ENCODE measurements at regions not wholly inside any gene's neighbourhood (a gene's known extent, or its start where the extent isn't known, plus 50 kb on each side); places are given as distances from the start of the nearest gene placed in this dataset.

- Mint-ChIP-seq H3K4me1 (peaks cover 7% of the 10 kb centered on the region; the same call in 2 of the 3 replicates), H3K9me3 (no peaks in the 10 kb centered on the region), H3K4me3 (no peak overlapping the region), H3K36me3 (ENCODE audit: low read depth) (no peaks in the 10 kb centered on the region), H3K27ac (no peak overlapping the region), H3K27me3 (ENCODE audit: insufficient read depth, low read depth, poor library complexity) (peaks cover 3% of the 10 kb centered on the region)
- Histone ChIP-seq H2AFZ (no peak overlapping the region), H3K27ac (ENCODE audit: low read depth) (no peak overlapping the region), H3K79me2 (replicated peaks; ENCODE audit: insufficient read depth) (no peaks in the 10 kb centered on the region), H3K4me2 (no peak overlapping the region), H3K36me3 (ENCODE audit: insufficient read depth) (no peaks in the 10 kb centered on the region), H3K4me1 (ENCODE audit: insufficient read depth) (no peaks in the 10 kb centered on the region), H3K4me3 (no peak overlapping the region), H3F3A (replicated peaks; ENCODE audit: low read depth) (no peaks in the 10 kb centered on the region), H3K27me3 (ENCODE audit: insufficient read depth) (no peaks in the 10 kb centered on the region), H4K20me1 (replicated peaks; ENCODE audit: insufficient read depth) (no peaks in the 10 kb centered on the region), H3K9me2 (ENCODE audit: insufficient read depth) (no peaks in the 10 kb centered on the region)
- TF ChIP-seq ZNF114 (CRISPR knock-in tag; IDR thresholded peaks at IDR 0.05), result no peak
- TF ChIP-seq CTCF (conservative IDR thresholded peaks at IDR 0.05; ENCODE audit: low read depth in 2 of 2), result no peak
- TF ChIP-seq ZNF462 (CRISPR knock-in tag; IDR thresholded peaks at IDR 0.05), result no peak
- no peak for TF ChIP-seq EZH2 (IDR thresholded peaks at IDR 0.05; ENCODE audit: low read depth, unreplicated experiment)
- no peak for TF ChIP-seq ZNF331 (CRISPR knock-in tag; IDR thresholded peaks at IDR 0.05; ENCODE audit: low read depth)
- TF ChIP-seq REST (IDR thresholded peaks at IDR 0.05; ENCODE audit: unreplicated experiment), result no peak
- TF ChIP-seq NANOG (IDR thresholded peaks at IDR 0.05; ENCODE audit: borderline replicate concordance), result no peak
- TF ChIP-seq CREB1 (CRISPR knock-in tag; IDR thresholded peaks at IDR 0.05; ENCODE audit: low read depth), result no peak
- no peak for TF ChIP-seq ETS1 (IDR thresholded peaks at IDR 0.05)
- TF ChIP-seq JUNB (IDR thresholded peaks at IDR 0.05; ENCODE audit: unreplicated experiment), result no peak
- no peak for TF ChIP-seq EZH2phosphoT487 (IDR thresholded peaks at IDR 0.05; ENCODE audit: unreplicated experiment)
- TF ChIP-seq POLR2AphosphoS5 (IDR thresholded peaks at IDR 0.05; ENCODE audit: low read depth), result no peak
- no peak for TF ChIP-seq STAT1 (IDR thresholded peaks at IDR 0.05; ENCODE audit: unreplicated experiment)
- no peak for ATAC-seq
- DNase-seq (ENCODE audit: low spot score), result no peak
Measured at GRCh38 chr2:120635146-120635545, 100.5 kb upstream of the GLI2 start.
